Dermis microvascular lymphatic vessel endothelial cell (primary cell): ENCODE measurements at regions not wholly inside any gene's neighbourhood (a gene's known extent, or its start where the extent isn't known, plus 50 kb on each side); places are given as distances from the start of the nearest gene placed in this dataset.
"Not testable (repeated sequence)": the region's sequence is repeated elsewhere in the genome, so short reads cannot be mapped to it uniquely, and the experiment has no call there.

ENCODE experiments used
- DNase-seq, 2 donors: peaks; one replicate each; pipeline versions ENCODE4 v3.0.0 to v3.0.0-alpha.2; 2010; ENCODE audit warnings: low read depth in 2 of 2

DNA sequence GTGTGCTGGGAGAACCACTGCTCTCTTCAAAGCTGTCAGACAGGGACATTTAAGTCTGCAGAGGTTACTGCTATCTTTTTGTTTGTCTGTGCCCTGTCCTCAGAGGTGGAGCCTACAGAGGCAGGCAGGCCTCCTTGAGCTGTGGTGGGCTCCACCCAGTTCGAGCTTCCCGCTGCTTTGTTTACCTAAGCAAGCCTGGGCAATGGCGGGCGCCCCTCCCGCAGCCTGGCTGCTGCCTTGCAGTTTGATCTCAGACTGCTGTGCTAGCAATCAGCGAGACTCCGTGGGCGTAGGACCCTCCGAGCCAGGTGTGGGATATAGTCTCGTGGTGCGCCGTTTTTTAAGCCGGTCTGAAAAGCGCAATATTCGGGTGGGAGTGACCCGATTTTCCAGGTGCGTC, 164.0 kb downstream of the HRH4 start:
- DNase-seq = not testable (repeated sequence)

DNA sequence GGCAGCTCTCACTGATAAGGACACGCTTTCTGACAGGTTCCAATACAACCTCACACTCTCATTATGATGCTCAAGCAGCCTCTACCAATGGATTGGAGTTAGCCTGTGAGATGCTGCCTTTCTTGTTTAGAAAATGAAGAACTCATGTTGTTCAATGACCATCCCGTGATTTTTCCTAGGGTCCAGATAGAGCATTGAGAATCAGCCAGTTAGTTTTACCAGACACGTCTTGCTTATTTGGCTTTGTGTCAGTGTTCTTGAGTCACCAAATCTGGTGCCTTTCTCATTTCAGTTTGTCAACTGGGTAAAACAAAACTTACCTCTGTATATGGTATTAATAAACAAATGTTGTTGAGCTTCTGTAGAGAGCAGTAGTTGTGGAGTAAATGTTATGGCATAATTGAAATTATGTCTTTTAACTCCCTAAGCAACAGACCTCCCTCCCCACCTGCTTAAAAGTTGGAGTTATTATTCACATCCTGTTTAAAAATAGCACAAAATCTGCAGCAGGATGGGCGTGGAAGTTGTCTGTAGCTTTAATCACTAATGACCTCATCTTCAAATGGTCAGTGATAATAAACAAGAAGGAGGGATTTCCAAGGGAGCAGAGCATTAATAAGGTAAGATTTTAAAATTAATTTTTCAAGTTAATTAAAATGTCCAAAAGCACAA, 167.3 kb downstream of the HRH4 start:
- no peak for DNase-seq

DNA sequence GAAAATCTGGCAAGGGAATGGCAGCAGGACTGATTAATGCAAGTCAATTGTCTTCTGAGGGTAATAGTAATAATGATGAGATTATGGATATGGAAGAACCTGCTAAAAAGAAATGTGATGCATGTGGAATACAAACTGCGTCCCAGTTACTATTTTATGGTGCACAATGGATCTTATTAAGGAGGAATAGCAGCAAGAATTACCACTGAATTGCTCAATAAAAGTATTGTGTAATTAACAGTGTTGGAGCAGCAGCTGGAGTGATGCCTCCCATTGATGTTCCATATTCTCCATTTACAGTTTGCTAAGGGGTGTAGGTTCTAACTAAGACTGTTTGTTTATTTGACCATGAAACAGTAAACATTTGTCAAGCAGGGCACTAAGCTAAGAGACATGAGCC, 167.9 kb downstream of the HRH4 start:
- DNase-seq = no peak

DNA sequence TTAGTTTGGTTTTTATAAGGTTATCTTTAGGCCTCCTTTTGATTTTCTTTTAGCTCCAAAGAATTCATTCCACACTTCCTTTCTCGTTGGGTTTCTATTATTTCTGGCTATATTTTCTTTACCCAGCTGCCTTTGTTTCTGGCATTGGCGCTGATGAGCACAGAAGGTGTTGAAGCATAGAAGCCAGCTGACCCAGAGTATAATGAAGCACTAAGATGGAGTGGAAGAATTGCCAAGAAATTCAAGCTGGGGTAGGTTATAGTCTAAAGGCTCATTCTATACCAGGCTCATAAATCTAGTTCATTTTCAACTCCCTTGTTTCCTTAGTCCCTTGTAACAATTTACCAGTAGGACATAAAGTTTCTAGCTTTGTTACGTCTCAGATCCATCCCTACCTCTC, 169.5 kb downstream of the HRH4 start:
- DNase-seq = no peak

DNA sequence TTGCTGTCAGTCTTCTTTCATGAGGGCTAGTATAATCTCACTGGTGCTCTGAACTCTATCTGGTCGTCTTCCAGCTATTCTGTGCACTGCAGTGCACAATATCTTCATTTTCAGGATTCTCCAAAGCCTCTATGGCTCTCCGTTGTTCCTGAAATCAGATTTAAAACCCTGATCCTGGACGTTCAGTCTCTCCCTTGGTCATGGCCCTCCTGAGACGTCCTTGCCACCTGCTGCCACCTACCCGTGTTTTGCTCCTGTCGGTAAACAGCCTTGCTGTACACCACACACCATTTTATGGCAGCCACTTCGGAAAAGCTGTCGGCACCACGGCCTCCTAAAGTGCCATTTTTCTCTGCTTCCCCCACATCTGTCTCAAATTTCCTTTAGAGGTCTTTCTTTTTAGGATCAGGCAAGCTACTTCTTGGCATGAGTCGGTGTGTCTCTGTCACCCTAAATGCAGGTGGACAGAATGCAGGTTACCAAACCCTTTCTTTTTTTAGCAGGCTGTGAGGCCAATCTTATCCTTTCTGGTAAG, 170.0 kb downstream of the HRH4 start:
- no peak for DNase-seq

DNA sequence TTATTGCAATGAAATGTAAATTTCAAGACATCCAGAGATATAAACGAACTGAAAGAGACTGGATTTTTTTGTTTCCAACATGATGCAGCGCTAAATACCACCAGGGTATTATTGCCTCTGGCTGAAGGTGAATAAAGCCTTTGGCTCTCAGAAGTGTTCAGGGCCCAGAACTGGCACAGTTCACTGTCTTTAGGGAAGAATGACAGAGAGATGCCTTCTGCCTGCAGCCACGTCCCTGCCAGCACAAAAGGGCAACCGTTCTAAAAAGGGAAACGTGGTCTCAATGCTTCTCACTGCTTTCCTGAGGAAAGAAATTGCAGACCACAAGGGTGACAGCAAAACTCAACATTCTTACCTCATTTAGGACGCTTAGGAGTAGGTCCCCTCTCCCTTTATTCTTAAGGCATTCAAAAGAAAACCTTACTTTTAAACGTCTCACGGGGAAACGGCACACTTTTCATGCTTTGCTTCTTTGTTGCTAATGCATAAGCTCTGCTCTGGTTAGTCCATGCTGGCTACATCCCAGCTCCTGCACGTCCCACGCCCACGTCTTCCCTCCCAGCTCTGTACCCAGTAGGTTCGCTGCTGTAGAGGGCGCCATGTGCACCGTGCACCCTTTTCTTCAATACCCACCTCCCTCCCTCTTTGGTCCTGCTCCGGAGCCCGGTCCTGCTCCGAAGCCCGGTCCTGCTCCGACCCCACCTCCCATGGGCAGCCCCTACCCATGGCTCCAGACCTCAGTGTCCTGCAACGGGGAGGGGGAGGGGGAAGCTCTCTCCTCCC, 171.0 kb downstream of the HRH4 start:
- no peak for DNase-seq

DNA sequence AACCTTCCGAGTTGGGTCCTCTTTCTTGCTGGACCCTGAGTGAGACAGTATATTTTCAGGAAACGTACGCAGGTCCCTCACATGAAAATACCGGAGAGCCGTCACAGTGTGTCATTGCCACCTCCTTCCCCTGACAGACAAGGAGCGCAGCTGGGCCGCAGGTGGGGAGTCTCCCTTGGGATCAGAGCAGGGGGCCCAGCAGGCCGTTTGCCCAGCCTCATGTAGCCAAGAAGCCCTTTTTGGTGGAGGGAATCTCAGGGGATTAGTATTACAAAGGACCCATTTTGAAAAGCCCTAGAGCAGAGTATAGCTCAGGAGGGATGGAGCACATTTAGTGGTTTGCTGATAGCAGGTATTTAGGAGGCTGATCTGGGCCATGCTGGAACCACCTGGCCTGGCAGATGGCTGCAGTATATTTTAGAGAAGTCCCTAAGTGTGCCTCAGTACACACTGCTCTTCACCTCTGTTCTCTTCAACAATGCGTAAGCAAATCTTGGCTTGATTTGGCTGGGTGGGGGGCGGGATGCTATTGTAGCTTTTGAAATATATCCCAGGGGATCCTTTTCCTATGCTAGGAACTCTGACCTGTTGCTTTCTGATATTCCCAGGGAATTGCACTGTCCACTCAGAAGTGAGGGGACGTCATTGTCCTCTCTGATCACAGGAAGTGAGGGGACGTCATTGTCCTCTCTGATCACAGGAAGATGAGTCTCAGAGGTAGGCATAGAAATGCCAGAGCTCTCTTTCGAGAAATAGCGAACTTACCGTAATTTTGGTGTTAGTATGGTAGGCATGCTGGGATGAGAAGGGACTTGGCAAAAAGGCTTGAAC, 171.9 kb downstream of the HRH4 start:
- DNase-seq = no peak

DNA sequence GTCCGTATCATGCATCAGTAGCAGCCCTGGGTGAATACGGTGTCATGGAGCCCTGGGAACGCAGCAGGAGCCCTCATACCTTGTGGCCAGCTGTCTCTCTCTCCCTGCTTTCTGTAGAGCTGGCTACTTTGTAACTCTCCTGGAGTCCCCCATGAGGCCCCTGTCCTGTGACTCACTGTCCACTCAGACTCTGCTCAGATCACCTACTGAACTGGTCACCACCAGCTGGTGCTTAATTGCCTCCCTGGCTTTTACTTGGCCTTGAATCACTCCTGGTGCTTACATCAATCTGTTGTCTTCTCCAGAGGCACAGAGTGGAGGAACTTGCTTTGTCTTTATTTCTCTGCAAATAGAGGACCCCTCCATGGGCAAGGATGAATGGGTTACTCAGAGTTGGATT, 172.7 kb downstream of the HRH4 start:
- no peak for DNase-seq

DNA sequence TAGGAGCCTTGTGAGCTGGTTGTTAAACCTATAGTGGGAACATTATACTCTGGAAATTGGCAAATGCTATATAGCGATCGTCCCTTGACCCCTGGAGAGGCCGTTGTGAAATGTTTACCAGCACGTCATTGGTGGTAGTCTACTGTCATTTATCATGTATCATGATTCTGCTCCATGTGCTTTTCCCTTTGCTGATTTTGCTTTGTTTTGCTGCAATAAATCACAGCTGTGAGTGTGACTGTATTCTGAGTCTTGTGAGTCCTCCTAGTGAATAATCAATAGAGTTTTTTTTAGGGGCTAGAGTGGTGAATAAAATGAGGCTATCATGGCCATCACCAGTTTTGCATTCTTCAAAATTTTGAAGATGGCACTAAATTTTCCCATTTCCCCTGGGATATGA, 189.1 kb downstream of the HRH4 start:
- DNase-seq = no peak

DNA sequence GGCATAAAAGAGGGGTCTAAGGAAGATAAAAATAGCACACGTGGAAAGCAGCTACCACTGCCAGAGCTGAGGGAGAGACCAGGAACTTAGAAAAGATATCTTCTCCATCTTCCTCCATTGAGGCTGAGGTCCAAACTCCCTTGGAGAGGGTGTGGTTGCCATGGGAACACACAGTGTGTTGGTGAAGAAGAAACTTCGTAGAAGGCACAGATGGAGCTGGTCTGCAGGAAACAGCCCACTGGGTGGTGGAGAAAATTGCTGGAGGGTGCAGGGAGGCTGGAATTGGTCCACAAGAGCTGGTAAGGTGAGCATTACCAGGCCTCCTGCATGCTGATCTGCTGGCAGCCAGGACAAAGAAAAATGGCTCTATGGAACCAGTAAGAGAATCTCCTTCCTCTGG, 191.0 kb downstream of the HRH4 start:
- DNase-seq = no peak

DNA sequence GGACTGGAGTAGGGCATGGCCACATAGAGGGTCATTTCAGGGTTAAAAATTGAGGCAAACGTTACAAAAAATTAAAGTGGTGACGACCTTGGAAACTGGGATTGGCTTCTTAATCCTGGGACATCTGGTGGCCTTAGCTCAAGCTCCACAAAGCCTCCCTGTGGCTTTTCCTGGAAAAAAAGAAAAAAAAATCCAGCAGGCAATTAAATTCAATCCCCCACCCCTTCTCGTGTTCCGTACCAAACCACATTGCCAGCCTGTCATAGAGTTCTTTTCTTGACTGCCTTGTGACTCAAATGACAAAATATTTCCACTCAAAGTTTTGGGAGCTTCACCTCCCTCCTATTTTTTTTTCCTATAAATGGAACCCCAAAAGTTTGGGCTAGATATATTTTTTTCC, 195.6 kb downstream of the HRH4 start:
- DNase-seq = no peak

DNA sequence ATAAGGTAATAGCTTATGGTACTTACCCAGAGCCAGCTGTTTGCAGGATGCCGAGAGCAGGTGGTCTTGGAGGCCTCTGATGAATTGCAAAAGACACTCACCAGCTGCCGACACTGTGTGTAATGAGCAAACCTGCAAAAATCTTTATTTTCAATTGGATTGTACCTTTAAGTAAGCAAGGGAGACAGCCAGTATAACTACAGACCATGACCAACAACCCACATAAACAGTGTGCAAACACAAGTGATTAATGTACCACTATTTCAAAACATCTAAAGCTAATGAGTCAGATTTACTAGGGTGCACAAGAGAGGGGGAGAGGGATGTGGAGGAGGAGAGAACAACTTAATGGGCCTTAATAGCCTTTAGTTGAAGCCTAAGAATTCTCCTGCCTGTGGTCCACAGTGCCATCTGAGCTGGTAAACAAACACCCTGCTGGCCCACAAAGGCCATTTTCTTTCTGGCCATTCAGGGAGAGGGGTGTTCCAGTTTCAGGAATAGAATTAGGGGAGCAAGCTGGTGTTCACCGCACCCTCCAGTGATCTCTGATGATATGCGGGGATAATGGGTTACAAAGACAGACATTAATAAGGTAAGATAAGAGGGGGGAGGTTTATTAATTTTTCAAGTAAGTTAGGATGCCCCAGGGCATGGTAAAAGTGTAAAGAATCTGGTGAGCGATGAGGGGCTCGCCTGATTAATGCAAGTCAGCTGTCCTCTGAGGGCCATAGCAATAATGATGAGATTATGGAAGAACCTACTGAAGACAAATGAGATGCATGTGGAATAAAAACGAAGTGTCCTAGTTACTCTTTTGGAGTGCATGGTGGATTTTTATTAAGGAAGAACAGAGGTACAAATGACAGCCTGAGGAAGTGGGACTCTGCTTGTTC, 196.4 kb downstream of the HRH4 start:
- no peak for DNase-seq

DNA sequence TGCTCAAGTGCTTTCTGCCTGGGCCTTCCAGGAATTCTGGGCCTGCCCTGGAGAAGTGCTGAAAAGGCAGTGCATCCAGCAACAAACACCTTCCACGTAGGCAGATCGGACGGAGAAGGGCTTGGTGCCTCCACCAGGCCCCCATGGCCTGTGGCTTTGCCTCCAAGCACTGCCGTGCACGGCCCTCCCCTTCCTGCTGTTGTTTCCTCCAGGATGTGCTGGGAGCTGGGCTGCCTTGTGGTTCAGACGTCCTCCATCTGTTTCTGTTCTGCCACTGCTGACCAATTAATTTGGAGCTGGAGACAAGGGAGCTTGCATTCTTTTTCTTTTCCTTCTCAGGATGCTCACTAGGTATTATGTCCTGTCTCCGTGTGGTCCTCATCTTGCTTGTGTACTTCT, 197.0 kb downstream of the HRH4 start:
- DNase-seq = no peak

DNA sequence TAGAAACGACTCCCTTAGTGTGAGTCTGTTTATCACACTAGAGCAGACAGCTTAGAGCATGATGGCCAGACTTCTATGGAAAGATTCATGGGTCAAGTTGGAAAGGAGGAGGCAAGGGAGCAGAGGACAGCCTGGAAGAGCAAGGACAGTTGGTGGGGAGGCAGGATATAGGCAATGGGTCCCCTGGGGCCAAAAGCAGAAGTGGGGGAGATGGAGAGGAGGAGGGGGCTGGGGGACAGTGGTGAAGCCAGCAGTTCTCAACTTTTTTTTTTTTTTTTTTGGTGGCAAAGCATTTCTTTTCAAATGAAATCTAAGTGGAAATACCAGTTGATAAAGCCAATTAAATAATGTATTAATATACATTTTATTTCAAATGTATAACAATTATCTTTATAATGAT, 197.9 kb downstream of the HRH4 start:
- DNase-seq = no peak

DNA sequence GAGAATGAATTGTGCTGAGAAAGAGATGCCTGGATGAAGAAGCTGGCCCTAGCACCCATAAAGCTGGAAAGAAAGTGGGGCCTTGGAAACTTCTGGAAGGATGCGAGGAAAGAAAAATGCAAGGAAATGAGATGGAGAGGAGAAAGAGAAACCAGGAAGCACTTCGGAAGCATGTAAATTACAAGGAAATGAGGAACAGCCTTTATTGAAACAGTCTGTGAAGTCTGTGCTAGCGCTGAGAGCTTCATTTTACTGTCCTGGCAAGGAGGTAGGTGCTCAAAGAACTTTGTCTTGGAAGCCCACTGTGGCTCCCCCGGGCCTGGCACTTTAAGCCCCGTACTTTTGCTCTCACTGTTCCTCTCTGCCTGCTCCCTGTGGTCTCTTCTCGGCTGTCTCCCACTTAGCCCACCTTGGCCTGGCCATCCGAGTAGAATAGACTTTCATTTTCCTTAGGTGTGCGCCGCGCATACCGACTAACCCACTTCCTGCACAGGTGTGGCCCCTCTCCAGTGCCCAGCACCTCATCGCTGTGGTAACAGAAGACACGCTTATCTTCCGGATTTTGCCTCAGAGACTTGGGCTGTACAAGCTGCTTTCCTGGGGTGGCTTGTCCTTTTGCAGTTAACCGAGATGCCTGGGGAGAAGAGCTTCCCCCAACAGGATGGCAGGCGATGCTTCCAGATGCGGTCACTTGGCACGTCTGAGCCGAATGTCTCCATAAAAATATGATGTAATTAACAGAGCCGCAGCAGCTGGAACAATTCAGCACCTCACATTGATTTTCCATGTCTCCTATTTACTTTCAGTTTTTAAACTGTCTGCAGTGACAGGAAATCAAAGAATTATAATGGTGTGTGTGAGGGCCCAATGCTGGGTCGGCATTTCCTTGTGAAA, 199.6 kb downstream of the HRH4 start:
- peak; percentile 5 to 23 for DNase-seq

DNA sequence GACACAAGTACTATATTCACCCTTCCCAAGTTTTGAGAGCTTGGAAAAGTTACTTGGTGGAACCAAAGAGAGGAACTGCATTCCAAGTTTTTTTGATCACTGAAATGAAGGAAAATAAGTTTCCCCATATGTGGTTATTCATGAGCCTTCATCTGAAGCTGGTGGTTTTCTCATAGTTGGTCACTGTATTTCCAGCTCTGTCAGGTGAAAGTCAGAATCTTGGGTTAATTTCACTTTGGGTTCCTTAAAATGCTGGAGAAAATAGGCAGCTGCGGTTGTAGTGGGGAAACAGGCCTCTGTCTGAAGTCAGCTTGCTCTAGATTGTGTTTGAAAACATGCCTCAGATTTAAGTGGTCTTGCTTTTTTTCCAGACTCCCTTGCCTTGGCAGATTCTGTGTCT, 200.5 kb downstream of the HRH4 start:
- DNase-seq = no peak

DNA sequence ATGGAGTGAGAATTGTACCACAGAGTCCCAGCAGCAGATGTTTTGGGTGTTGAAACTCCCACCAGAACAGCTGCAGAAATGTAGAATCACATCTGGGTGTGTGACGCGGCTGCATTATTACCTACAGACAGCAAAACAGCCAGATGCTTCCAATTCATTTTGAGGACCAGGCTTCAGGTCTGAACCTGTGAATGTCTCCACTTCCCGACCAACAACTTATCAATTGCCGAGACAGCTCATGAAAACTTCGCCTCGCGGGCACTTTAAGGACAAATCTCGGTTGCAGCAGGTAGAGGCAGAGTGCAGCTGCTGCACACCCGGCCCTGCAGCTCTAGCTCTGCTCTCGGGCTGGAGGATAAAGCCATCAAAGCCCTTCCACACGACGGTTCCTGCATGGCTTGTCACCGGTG, 202.0 kb downstream of the HRH4 start:
- no peak for DNase-seq

DNA sequence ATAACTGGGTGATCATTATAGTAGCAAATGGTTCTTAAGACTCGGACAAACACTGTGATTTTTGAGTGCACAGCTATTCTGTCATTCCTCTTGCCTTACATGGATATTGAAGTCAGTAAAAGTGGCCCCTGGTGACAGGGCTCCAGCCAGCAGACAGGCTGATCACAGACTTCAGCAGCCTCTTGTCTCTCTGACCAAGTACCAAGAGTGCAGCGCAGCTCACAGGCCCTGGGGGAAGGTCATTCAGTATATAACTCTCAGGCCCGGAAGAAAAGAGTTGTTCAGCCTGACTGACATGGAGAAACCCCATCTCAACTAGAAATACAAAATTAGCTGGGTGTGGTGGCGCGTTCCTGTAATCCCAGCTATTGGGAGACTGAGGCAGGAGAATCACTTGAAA, 202.6 kb downstream of the HRH4 start:
- no peak for DNase-seq

DNA sequence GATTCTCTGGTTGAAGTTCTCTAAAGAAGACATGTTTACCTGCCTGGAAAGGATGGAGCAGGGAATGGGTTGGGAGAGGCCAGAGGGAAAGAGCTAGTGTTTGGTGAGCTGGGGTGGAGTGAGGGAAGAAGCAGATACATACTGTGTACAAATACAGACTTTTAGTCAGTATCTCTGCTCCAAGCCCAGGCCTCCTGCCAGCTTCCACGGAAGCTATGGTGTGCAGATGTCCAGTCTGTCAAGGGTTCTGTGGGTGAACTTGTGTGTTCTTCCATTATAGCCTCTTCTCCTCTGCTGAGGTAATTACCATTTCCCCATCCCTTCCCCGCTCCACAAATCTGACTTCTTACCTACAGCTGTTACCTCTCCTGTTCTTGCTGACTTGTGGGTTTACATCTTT, 208.6 kb downstream of the HRH4 start:
- DNase-seq = no peak

DNA sequence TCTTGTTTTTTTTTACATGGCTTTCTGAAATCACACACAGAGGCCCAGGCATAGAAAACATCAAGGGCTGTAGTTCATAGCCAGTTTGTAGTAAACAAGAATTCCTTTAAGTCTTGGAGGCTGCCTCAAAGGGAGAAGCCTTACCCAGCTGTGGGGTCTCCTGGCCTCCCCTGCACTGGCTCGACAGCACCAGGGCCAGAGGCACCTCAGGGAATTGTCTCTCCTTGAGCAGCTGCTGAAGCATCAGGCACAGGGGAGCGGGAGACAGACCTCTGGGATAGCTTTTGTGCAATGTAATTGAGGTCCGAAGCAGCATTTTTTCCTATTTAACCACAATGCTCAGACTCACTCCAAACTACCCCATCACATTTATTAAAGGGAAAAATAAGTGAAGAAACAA, 209.1 kb downstream of the HRH4 start:
- DNase-seq = no peak
